HG02678 (cell line): ENCODE measurements at regions not wholly inside any gene's neighbourhood (a gene's known extent, or its start where the extent isn't known, plus 50 kb on each side); places are given as distances from the start of the nearest gene placed in this dataset.
A peak's percentile ranks its signal among the peaks of the same experiment; 100 is the strongest.
"Not testable (repeated sequence)": the region's sequence is repeated elsewhere in the genome, so short reads cannot be mapped to it uniquely, and the experiment has no call there.

Source experiments
- ATAC-seq: cut with Tn5 transposase; IDR thresholded peaks from one replicate; pipeline ENCODE4 v1.9.1; 2021; ENCODE audit warnings: mild to moderate bottlenecking, moderate library complexity; ENCODE audit not compliant: unreplicated experiment

DNA sequence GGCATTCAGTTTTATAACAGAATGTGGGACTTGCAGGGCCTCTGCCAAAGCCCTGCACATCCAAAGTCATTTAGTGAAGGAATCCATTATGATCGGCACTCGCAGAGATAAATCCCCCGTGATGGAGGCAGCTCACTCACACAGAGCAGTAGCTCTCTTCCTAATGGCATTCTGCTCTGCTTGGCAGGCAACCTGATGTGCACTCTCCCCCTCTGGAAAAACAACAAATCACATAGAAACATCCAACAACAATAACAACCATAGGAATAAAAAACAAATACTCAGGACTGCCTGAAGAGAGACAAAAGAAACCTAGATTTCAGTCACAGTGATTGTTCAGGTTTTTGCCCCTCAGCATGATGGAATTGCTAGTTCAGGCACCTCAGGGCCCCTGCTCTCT, 59.7 kb downstream of the NAA11 start:
- no peak for ATAC-seq

DNA sequence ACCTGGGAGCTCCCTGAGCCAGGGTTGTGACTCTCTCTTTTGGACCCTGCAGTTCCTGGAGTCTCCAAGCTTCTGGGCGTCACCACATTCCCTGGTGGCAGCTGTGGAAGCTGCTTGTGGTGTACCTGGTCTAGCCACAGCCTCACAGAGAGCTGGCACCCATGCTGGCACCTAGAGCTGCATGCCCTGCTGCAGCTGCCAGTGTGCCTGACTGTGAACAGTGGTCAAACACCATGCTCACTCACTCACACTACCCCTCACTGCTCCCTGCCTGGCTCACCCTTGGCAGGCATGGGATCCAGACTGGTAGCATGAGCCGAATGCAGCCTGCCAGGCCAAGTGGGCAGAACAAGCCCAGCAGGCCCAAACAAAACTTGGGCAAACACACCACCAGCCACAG, 66.6 kb downstream of the NAA11 start:
- no peak for ATAC-seq

DNA sequence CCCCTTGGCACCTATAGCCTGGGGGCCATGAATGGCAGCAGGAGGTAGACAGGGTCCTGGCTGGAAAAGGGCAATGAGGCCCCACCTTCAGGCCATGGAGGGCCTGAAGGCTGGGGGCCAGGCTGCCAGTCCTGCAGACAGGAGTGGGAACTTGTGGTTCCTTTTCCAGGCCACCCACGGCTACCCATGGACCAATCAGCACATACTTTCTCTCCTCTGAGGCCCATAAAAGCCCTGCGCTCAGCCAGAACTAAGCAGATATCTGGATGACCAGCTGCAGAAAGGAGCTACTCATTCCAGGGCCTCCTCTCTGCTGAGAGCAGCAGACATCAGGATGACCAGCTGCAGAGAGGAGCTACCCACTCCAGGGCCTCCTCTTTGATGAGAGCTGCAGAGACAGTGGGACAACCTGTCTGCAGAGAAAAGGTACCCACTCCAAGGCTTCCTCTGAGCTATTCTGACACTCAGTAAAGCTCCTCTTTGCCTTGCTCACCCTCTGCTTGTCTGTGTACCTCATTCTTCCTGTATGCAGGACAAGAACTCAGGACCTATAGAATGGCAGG, 67.2 kb downstream of the NAA11 start:
- ATAC-seq, result no peak

DNA sequence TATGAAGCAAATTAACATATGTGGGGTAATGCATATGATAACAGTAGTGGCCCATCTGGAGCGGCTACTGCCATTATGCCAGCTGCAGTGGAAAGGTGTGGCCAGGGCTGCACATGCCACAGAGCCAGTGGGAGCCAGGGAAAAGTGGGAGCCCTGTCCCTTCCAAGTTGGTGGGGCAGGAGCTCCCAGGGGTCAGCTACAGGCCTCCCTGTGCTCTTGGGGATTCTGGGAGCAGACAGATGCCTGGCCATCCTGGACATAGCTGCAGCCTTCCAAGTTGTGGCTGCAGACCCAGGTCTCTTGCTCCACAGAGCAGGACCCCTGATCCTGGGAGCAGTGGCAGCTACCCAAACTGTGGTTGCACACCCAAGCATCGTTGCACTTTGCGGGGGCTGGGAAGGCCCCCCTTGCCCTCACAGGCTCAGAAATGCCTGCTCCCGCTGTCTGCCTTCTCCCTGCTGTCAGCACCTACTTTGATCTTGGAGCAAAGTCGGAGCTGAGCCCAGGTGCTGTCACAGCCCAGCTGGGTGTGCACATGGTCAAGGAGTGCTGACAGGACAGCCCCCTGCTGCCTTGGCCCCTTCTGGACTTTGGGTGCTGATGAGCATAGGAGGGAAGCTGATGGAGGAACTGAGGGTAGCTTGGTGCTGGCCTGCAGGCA, 67.8 kb downstream of the NAA11 start:
- ATAC-seq, result no peak

DNA sequence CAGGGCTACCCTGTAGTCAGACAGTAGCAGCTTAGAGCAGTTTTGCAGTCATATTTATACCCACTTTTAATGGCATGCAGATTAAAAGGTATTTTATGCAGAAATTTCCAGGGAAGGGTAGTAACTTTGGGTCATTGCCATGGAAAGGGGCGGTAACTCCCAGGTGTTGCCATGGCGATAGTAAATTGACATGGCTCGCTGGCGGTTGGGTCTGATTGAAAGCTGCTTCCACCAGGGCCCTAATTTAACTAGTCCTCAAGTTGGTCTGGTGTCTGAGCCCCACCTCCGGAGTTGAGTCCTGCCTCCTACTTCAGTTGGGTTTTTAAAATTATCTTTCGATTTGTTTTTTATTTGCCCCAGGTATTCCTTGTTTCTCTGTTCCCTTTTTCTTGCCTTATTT, 70.1 kb downstream of the NAA11 start:
- no peak for ATAC-seq

DNA sequence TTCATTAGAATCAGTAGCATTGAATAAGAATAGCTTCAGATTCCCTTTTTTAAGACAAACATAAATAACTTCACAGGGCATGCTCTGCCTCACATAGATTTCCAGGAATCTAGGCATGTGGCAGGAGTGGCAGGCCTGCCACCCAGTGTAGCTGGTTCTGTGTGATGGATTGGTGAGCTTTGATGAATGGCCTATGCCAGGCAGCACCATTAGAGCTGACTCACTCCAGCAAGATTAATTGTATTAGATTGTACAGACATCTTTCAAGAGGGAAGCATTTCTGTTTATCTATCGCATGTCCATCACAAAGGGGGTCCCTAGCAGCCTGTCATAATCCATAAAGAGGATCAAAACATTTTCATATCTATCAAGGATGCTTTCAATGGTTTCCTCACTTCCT, 71.9 kb downstream of the NAA11 start:
- no peak for ATAC-seq

DNA sequence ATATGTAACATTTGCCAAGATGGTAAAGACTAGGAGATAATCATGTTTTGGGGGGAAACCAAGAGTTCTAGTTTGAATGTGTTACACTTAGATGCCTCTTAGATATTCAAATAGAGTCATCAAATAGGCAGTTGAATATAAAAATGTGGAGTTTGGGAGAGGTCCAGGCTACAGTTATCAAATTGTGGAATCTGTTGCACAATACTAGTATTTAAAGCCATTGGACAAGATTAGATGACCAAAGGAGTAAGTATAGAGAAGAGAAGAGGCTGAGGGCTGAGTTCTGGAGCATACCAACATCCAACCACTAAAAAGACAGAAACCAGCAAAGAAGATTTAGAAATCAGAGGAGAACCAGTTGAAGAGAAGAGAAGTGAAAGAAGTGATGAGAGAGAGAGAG, 72.7 kb downstream of the NAA11 start:
- no peak for ATAC-seq

DNA sequence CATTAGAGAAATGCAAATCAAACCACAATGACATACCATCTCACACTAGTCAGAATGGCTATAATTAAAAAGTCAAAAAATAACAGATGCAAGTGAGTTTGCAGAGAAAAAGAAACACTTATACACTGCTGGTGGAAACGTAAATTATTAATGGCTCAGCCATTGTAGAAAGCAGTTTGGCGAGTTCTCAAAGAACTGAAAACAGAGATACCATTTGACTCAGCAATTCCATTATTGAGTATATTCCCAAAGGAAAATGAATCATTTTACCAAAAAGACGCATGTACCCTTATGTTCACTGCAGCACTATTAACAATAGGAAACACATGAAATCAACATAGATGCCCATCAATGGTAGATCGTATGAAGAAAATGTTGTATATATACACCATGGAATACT, 75.0 kb downstream of the NAA11 start:
- no peak for ATAC-seq

DNA sequence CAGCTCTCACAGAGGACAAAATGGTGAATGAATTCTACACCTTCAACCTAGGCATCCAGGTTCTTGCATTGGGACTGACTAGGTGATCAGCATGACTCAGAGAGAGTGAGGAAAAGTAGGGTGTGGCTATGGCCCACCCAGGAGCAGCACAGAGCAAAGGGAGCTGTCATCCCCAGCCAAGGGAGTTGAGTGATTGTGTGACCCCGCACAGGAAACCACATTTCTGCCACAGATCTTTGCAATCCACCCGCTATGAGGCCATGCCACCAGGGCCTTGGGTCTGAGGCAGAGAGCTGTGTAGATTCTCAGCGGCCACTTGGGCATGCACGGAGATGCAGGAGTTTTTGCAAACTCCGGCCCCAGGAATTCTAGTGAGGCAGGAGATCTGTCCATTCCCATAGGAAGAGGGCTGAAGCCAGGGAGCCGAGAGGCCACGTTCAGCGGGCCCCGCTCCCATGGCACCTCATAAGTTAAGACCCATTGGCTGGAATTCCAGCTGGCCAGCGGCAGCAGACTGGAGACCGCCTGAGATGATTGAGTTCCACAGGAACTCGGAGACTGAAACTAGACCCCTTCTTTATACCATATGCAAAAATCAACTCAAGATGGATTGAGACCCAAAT, 75.9 kb downstream of the NAA11 start:
- ATAC-seq, result peak; percentile 44

DNA sequence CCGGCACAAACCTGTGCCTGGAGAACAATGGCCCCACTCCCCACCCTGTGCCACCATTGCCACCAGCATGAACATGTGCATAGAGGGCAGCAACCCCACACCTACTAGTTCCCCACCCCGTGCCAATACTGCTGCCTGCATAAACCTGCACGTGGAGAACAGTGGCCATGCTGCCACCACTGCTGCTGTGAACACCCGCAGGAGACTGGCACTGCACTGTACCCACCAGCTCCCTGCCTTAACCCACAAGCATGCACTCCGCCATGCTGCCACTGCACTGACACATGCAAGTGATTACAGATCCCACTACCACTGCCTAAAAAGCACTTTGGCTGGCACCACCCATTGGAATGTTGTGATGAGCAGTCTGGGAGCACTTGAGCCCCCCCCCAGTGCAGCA, 77.3 kb downstream of the NAA11 start:
- ATAC-seq, result no peak

DNA sequence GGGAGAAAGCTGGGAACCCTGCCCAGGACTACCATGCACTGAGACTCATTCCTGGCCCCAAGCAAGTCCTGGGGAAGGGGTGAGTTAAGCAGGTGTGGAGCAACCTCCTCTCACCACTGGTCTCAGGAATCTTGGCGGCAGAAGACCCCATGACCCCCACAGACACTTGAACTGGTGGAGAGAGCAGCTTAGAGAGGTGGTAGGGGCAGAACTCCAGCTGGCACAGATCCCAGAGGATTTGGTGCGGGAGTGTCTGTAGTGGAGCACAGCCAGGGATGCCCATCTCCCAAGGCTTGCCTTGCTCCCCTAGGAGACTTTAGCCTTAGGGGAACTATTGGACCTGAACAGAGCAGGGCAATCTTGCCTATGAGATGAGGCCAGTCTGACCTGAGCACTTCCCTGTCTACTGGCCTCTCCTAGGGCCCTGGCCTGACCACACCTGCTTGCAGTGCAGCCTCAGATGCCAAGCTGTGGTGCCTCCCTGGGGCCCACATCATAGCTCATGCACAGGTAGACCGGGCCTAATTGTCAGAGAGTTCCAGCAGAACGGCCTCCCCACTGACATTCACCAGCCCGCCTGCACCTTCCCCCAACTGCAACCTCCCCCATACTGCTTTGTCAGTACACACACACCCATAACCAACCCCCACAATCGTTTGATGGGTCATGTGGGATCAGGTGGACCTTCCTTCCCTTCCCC, 78.0 kb downstream of the NAA11 start:
- ATAC-seq, result no peak

DNA sequence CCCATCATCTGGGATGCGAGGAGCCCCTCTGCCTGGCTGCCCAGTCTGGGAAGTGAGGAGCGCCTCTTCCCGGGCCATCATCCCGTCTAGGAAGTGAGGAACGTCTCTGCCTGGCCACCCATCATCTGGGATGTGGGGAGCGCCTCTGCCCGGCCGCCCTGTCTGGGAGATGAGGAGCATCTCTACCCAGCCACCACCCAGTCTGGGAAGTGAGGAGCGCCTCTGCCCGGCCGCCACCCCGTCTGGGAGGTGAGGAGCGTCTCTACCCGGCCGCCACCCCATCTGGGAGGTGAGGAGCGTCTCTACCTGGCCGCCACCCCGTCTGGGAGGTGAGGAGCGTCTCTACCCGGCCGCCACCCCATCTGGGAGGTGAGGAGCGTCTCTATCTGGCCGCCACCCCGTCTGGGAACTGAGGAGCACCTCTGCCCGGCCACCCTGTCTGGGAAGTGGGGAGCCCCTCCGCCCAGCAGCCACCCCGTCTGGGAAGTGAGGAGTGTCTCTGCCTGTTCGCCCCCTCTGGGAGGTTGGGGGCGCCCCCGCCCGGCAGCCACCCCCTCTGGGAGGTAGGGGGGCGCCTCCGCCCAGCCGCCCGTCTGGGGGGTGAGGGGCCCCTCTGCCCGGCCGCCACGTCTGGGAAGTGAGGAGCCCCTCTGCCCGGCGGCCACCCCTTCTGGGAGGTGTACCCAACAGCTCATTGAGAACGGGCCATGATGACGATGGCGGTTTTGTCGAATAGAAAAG, 80.5 kb downstream of the NAA11 start:
- ATAC-seq, result not testable (repeated sequence)

DNA sequence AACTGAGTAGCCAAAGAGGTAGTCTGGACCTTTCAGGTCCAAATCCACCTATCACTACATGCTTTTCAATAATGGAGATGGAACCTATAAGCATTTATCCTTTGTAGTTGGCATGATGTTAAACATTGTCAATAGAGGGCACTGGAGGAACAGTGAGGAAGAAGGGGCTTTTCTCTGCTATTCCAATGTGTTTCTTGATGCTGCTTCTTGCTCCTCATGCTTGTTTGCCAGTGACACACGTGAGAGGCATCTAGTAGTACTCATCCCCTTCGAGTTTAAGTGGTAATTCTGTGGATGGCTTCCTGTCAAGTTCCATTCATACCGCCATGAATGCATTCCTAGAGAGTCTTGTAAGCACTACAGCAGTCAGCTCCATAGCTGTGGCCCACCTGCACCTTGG, 84.0 kb downstream of the NAA11 start:
- no peak for ATAC-seq

DNA sequence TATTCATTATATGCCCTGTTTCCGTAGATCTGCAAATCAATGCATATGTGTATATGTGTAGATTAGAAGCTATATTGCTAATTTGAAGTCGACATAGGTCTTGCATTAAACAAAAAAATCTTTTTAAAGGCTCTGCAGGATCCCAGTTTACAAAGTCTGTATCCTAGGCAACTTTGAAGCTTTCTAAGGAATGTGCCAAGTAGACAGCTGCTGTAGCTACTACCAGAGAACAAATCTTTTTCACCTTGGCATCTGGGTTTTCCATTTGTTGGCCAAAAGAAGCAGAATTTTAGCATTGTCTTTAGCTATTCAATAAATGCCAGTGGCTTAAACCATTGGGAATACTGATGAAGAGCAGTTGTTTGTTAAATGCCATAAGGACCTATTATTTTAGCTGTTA, 88.0 kb downstream of the NAA11 start:
- ATAC-seq, result no peak

DNA sequence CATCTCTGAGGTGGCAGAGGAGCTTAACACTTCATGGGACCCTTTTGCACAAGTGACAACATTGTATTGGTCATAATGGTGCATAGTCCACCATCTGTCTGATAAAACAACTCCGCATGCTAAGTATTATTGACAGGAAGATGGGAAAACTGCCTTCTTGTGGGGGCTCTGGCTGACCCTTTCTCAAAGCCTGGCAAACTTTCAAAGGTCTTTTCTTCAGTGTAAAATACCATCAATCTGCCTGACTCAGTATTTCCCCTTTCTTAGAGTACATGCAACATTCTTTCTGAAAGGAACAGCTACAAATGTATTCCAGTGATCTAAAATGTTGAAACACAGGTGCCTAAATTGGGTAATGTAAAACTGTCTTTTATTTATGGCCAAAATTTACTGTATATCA, 89.1 kb downstream of the NAA11 start:
- no peak for ATAC-seq

DNA sequence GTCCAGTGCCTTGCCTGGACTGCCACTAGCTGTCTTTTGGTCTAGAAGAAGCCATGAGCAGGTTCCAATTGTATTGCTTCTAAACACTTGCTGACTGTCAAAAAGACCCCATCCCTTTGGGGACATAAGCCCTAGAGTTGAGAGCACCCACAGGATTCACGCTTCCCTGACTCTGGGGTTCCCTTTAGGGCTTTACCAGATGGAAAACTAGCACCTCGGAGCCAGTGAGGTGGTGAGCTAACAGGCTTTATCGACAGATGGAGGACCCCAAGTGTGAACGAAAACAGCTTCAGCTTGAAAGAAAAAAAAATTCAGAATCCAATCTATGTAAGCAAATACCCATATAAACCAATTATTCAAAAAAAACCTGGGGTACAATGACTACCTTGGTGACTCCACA, 90.8 kb downstream of the NAA11 start:
- ATAC-seq, result no peak

DNA sequence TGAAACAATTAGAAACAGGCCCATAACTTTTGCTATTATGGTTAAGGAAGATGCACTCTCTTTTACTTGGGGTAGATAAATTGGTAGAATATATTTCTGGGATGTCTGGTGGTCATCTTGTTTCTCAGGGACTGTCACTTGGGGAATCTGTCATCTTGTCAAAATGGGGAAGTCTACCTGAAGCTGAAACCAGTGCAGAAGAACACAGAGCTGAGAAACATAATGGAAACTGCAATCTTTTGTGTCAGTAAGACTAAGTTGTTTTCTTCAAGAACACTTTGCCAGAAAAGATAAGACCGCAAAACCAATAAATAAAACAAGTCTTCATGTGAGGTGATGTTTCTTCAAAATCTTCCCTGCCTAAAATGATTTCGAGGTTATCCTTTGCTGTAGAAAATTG, 92.0 kb downstream of the NAA11 start:
- ATAC-seq, result no peak

DNA sequence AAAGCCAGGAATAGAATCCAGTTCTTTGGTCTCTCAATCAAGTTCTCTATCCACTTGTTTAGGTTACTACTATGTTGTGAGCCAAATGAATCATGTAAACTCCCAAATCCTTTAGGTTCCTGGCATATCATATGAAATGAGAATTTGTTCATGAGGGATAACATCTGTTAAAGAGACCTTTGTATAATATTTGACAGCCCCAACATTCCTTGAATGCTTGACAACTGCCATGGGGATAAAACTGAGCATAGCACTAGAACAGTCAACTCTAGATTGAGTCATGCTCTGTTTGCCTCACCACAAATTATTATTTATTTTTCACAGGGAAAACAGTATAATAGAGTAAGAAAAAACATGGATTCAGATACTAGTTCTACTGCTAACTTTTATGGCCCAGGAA, 93.3 kb downstream of the NAA11 start:
- ATAC-seq, result no peak

DNA sequence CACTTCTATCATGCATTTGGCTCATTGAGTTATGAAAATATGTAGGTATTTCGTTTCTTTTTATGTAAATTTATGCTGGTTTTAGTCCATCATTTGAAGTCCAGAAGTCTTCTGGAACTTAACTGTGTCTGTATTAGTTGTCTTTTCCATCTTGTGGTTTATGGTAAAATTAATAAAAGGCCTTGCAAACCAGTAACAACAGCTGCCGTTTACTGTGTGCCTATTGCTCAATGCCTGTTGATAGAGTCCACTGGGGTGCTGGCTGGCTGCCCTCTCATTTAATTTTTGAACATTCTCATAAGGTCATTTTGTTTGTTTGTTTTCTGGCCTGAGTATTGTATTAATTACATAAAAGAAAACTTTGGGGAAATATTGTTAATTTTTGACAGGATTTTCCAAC, 98.0 kb downstream of the NAA11 start:
- no peak for ATAC-seq

DNA sequence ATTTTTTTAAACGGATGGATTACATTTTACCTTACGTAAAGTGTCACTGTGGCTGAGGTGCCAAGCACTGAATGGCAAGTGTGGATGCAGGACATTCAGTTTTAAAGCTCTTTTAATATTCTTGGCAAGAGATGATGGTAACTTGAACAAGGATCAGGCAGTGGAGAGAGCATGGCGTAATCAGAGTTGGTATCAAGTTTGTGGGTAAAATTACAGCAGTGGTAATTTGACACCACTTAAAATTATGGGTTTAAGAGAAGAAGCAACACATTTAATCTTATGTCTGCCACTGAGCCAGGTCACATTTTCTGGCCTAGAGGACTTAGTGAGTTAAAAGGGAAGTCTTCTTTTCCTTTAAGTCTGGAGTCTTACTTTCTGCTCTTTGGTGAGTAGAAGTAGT, 100.5 kb downstream of the NAA11 start:
- ATAC-seq, result no peak

DNA sequence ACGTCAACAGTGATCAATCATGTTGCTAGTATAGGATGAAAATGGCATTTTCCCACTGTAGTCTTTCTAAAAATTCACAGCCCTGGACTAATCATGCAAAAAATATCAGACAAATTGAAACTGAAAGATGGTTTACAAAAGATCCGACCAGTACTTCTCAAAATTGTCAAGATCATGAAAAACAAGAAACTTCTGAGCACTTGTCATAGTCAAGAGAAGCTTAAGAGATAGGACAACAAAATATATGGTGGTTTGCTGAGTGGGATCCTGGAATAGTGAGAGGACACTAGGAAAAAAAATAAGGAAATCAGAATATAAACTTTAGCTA, 101.1 kb downstream of the NAA11 start:
- no peak for ATAC-seq
